Neural progenitor cell (in vitro differentiated cells): ENCODE measurements at regions not wholly inside any gene's neighbourhood (a gene's known extent, or its start where the extent isn't known, plus 50 kb on each side); places are given as distances from the start of the nearest gene placed in this dataset.

Experiments
- DNase-seq: peaks from one replicate; pipeline ENCODE4 v3.0.0-alpha.2; 2016; ENCODE audit warnings: low spot score
- H2AFZ ChIP-seq: fragments of 200-600 bp; sonication (generic); replicated peaks from 2 replicates; pipeline ENCODE4 v1.6.1; 2016; ENCODE audit warnings: antibody characterized with exemption
- H3F3A ChIP-seq: fragments of 200-600 bp; sonication (generic); 2 replicates; pipeline ENCODE4 v1.6.1; 2016; ENCODE audit warnings: antibody characterized with exemption, low read depth
- H3K27ac ChIP-seq: fragments of 200-600 bp; sonication (generic); 2 replicates; pipeline ENCODE4 v1.5.1; 2016; ENCODE audit warnings: mild to moderate bottlenecking
- H3K27me3 ChIP-seq: fragments of 200-600 bp; sonication (generic); 2 replicates; pipeline ENCODE4 v1.6.1; 2016; ENCODE audit warnings: mild to moderate bottlenecking, moderate library complexity
- H3K36me3 ChIP-seq: fragments of 200-600 bp; sonication (generic); 2 replicates; pipeline ENCODE4 v1.5.1; 2016
- H3K4me1 ChIP-seq: fragments of 200-600 bp; sonication (generic); 2 replicates; pipeline ENCODE4 v1.6.1; 2016; ENCODE audit warnings: mixed run types
- H3K4me2 ChIP-seq: fragments of 200-600 bp; sonication (generic); 2 replicates; pipeline ENCODE4 v1.6.1; 2016
- H3K4me3 ChIP-seq: fragments of 200-600 bp; sonication (generic); 2 replicates; pipeline ENCODE4 v1.5.1; 2016
- H3K79me2 ChIP-seq: fragments of 200-600 bp; sonication (generic); 2 replicates; pipeline ENCODE4 v1.6.1; 2016; ENCODE audit warnings: low read depth
- H3K9ac ChIP-seq: fragments of 200-600 bp; sonication (generic); 2 replicates; pipeline ENCODE4 v1.6.1; 2016
- H3K9me3 ChIP-seq: fragments of 200-600 bp; sonication (generic); 2 replicates; pipeline ENCODE4 v1.5.1; 2016; ENCODE audit warnings: low read depth
- H4K20me1 ChIP-seq: fragments of 200-600 bp; sonication (generic); 2 replicates; pipeline ENCODE4 v1.6.1; 2016; ENCODE audit warnings: low read depth
- H3K27ac Mint-ChIP-seq: 3 replicates; pipeline ENCODE4 v1.8.0; 2021; ENCODE audit warnings: mixed read lengths
- H3K27me3 Mint-ChIP-seq: 2 replicates; pipeline ENCODE4 v1.8.0; 2022; ENCODE audit warnings: low read depth, mild to moderate bottlenecking, inconsistent platforms, moderate library complexity, mixed read lengths; ENCODE audit not compliant: insufficient read depth
- H3K36me3 Mint-ChIP-seq: 3 replicates; pipeline ENCODE4 v1.8.0; 2021; ENCODE audit warnings: mixed read lengths
- H3K4me1 Mint-ChIP-seq: 3 replicates; pipeline ENCODE4 v1.8.0; 2021; ENCODE audit warnings: mixed read lengths
- H3K4me3 Mint-ChIP-seq: 3 replicates; pipeline ENCODE4 v1.8.0; 2021; ENCODE audit warnings: mild to moderate bottlenecking, moderate library complexity, mixed read lengths
- H3K9me3 Mint-ChIP-seq: 3 replicates; pipeline ENCODE4 v1.8.0; 2020; ENCODE audit warnings: mixed read lengths
- EZH2 ChIP-seq: fragments of 200-600 bp; sonication (generic); IDR thresholded peaks from 2 replicates; pipeline ENCODE4 v1.6.1; 2017; ENCODE audit warnings: antibody characterized with exemption, mild to moderate bottlenecking, moderate library complexity
- EZH2phosphoT487 ChIP-seq: fragments of 200-600 bp; sonication (generic); IDR thresholded peaks from 2 replicates; pipeline ENCODE4 v1.6.1; 2017; ENCODE audit warnings: antibody characterized with exemption
- TF ChIP-seq, protein P1 (sequence below): fragments of 200-600 bp; sonication (generic); IDR thresholded peaks from 2 replicates; pipeline ENCODE4 v1.5.1; 2017; ENCODE audit warnings: antibody characterized with exemption, mild to moderate bottlenecking

DNA sequence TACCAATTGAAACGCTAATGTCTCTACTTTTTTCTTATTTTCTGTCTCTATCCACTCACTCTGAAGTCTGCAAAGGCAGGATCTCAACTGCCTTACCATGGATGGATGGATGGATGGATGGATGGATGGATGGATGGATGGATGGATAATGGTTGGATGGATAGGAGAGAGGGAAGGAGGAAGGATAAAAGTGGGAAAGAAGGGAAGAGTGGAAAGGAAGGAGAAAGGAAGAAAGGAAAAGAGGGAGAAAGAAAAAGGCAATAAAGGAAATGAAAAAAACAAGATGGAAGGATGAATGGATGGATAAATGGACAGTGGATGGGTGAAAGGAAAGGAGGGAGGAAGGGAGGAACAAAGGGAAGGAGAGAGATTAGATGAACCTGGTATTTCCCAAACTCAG, 506.0 kb downstream of the MN1 start:
- H3F3A ChIP-seq: no peaks in the 10 kb centered on the region
- no peaks in the 10 kb centered on the region for H4K20me1 ChIP-seq
- H3K4me2 ChIP-seq: no peak overlapping the region
- no peak overlapping the region for H3K4me3 ChIP-seq
- Mint-ChIP-seq H3K27me3 (peaks cover 15% of the 10 kb centered on the region), H3K36me3 (no peaks in the 10 kb centered on the region), H3K4me1 (peaks cover 82% of the 10 kb centered on the region), H3K4me3 (no peak overlapping the region), H3K27ac (peak overlapping the region; percentile 1), H3K9me3 (no peaks in the 10 kb centered on the region)
- TF ChIP-seq EZH2: no peak
- TF ChIP-seq EZH2phosphoT487: no peak
- TF ChIP-seq, protein P1, sequence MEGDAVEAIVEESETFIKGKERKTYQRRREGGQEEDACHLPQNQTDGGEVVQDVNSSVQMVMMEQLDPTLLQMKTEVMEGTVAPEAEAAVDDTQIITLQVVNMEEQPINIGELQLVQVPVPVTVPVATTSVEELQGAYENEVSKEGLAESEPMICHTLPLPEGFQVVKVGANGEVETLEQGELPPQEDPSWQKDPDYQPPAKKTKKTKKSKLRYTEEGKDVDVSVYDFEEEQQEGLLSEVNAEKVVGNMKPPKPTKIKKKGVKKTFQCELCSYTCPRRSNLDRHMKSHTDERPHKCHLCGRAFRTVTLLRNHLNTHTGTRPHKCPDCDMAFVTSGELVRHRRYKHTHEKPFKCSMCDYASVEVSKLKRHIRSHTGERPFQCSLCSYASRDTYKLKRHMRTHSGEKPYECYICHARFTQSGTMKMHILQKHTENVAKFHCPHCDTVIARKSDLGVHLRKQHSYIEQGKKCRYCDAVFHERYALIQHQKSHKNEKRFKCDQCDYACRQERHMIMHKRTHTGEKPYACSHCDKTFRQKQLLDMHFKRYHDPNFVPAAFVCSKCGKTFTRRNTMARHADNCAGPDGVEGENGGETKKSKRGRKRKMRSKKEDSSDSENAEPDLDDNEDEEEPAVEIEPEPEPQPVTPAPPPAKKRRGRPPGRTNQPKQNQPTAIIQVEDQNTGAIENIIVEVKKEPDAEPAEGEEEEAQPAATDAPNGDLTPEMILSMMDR: no peak
- peaks cover 43% of the 10 kb centered on the region for H3K4me1 ChIP-seq
- no peak overlapping the region for H2AFZ ChIP-seq
- H3K9ac ChIP-seq: no peak overlapping the region
- H3K36me3 ChIP-seq: no peaks in the 10 kb centered on the region
- H3K79me2 ChIP-seq: no peaks in the 10 kb centered on the region
- no peak for DNase-seq
- no peak overlapping the region for H3K27ac ChIP-seq
- H3K9me3 ChIP-seq: no peaks in the 10 kb centered on the region
- H3K27me3 ChIP-seq: peaks cover 9% of the 10 kb centered on the region

DNA sequence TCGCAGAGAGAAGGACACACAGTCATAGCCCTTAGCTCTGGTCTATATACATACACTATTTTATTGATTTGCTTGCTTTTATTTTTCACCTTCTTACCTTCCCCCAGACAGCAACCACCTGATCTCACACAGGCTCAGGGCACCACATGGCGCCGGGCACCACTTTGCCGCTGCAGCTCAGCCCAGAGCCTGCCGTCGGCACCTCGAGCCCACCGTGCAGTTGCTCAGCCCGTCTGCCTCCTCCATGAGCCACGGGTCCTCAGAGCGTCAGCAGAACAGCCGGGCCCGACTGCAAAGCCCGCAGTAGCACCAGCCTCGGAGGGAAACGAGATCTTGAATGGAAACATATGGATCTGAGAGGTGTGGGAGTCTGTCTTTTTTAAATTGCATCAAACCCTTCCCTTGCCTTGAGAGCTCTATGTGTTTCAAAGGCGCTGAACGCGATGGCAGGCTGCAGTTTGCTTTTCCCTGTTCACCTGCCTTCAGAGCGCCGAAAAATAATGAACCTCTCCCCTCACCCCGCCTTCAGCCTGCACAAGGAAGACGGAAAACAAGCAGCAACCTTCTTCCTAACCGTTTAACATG, 505.4 kb downstream of the MN1 start:
- no peak overlapping the region for H3K4me2 ChIP-seq
- H3K9ac ChIP-seq: no peak overlapping the region
- no peak for TF ChIP-seq EZH2phosphoT487
- TF ChIP-seq, protein P1: no peak
- no peak for TF ChIP-seq EZH2
- Mint-ChIP-seq H3K4me3 (no peak overlapping the region), H3K27ac (no peak overlapping the region), H3K4me1 (peaks cover 82% of the 10 kb centered on the region), H3K9me3 (no peaks in the 10 kb centered on the region), H3K36me3 (no peaks in the 10 kb centered on the region), H3K27me3 (peaks cover 15% of the 10 kb centered on the region)
- no peaks in the 10 kb centered on the region for H4K20me1 ChIP-seq
- no peak overlapping the region for H2AFZ ChIP-seq
- DNase-seq: no peak
- no peaks in the 10 kb centered on the region for H3K79me2 ChIP-seq
- no peaks in the 10 kb centered on the region for H3K36me3 ChIP-seq
- no peak overlapping the region for H3K27ac ChIP-seq
- no peaks in the 10 kb centered on the region for H3F3A ChIP-seq
- peaks cover 43% of the 10 kb centered on the region for H3K4me1 ChIP-seq
- peaks cover 9% of the 10 kb centered on the region for H3K27me3 ChIP-seq
- no peaks in the 10 kb centered on the region for H3K9me3 ChIP-seq
- H3K4me3 ChIP-seq: no peak overlapping the region

DNA sequence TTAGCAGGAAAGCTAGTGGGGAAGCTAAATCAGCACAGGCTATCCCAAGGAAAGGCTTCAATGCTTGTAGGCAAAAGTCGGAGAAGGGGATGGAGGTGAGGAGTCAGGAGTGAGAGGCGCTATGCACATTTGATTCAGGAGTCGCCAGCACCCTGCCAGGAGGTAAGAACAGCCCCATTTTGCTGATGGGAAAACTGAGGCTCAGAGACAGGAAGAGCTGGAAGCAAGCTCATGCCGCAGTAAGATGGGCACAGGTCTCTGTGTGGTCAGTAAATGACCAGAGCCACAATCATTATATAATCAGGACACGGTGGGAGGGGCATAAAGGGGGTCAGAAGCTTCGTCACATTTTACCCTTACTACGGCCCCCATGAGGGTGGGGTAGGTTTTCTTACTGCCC, 504.4 kb downstream of the MN1 start:
- H4K20me1 ChIP-seq: no peaks in the 10 kb centered on the region
- Mint-ChIP-seq H3K27me3 (peaks cover 16% of the 10 kb centered on the region), H3K27ac (no peak overlapping the region), H3K4me1 (peaks cover 82% of the 10 kb centered on the region), H3K36me3 (no peaks in the 10 kb centered on the region), H3K4me3 (peak overlapping the region; percentile 44), H3K9me3 (no peaks in the 10 kb centered on the region)
- no peak overlapping the region for H3K27ac ChIP-seq
- H3K9me3 ChIP-seq: no peaks in the 10 kb centered on the region
- H3K36me3 ChIP-seq: no peaks in the 10 kb centered on the region
- TF ChIP-seq EZH2: no peak
- TF ChIP-seq, protein P1: no peak
- TF ChIP-seq EZH2phosphoT487: no peak
- H3K4me3 ChIP-seq: no peak overlapping the region
- H3K79me2 ChIP-seq: no peaks in the 10 kb centered on the region
- no peak overlapping the region for H3K4me2 ChIP-seq
- no peak overlapping the region for H3K9ac ChIP-seq
- H3F3A ChIP-seq: no peaks in the 10 kb centered on the region
- no peak for DNase-seq
- peaks cover 9% of the 10 kb centered on the region for H3K27me3 ChIP-seq
- no peak overlapping the region for H2AFZ ChIP-seq
- H3K4me1 ChIP-seq: peaks cover 43% of the 10 kb centered on the region
